ENCODE measurements at regions not wholly inside any gene's neighbourhood (a gene's known extent, or its start where the extent isn't known, plus 50 kb on each side); places are given as distances from the start of the nearest gene placed in this dataset.

- no peaks in the 10 kb centered on the region for H3K27me3 ChIP-seq (replicated peaks; ENCODE audit: insufficient read depth, low read length)
- no peak overlapping the region for H3K9ac ChIP-seq (ENCODE audit: low read length)
- H3K9me3 ChIP-seq (replicated peaks; ENCODE audit: insufficient read depth, low read length) = no peaks in the 10 kb centered on the region
- H3K4me3 ChIP-seq (ENCODE audit: low read length) = no peak overlapping the region
- H3K27ac ChIP-seq (ENCODE audit: low read length) = no peak overlapping the region
- H3K9me2 ChIP-seq (replicated peaks; ENCODE audit: insufficient read depth, low read length) = no peaks in the 10 kb centered on the region
- no peaks in the 10 kb centered on the region for H3K79me2 ChIP-seq (ENCODE audit: low read length)
- H3K4me2 ChIP-seq (ENCODE audit: low read depth, low read length) = no peak overlapping the region
- TF ChIP-seq EZH2phosphoT487 (IDR thresholded peaks at IDR 0.05; ENCODE audit: low read length) = no peak
- no peak for TF ChIP-seq CTCF (IDR thresholded peaks at IDR 0.05; ENCODE audit: low read length)
- TF ChIP-seq EZH2 (optimal IDR thresholded peaks at IDR 0.05; ENCODE audit: low read depth, low read length) = no peak
- H2AFZ ChIP-seq (ENCODE audit: low read length) = no peak overlapping the region
- DNase-seq = no peak
- H4K20me1 ChIP-seq (ENCODE audit: insufficient read depth, low read length) = no peaks in the 10 kb centered on the region
- no peaks in the 10 kb centered on the region for H3F3A ChIP-seq (ENCODE audit: insufficient read depth, low read length)
- no peaks in the 10 kb centered on the region for H3K4me1 ChIP-seq (ENCODE audit: low read length)
- no peaks in the 10 kb centered on the region for H3K36me3 ChIP-seq (replicated peaks; ENCODE audit: insufficient read depth, low read length)
These were observed 584.3 kb upstream of the SMIM31 start for GRCh38 chr4:164169591-164169990.

- Histone ChIP-seq H3K36me3 (replicated peaks; ENCODE audit: insufficient read depth, low read length) (no peaks in the 10 kb centered on the region), H3K9me2 (replicated peaks; ENCODE audit: insufficient read depth, low read length) (no peaks in the 10 kb centered on the region), H3K4me3 (ENCODE audit: low read length) (no peak overlapping the region), H3K9ac (ENCODE audit: low read length) (no peak overlapping the region), H4K20me1 (ENCODE audit: insufficient read depth, low read length) (no peaks in the 10 kb centered on the region), H3K27ac (ENCODE audit: low read length) (no peak overlapping the region), H3K9me3 (replicated peaks; ENCODE audit: insufficient read depth, low read length) (no peaks in the 10 kb centered on the region), H2AFZ (ENCODE audit: low read length) (no peak overlapping the region), H3K4me2 (ENCODE audit: low read depth, low read length) (no peak overlapping the region), H3K27me3 (replicated peaks; ENCODE audit: insufficient read depth, low read length) (no peaks in the 10 kb centered on the region), H3K4me1 (ENCODE audit: low read length) (no peaks in the 10 kb centered on the region), H3F3A (ENCODE audit: insufficient read depth, low read length) (no peaks in the 10 kb centered on the region), H3K79me2 (ENCODE audit: low read length) (no peaks in the 10 kb centered on the region)
- TF ChIP-seq CTCF (IDR thresholded peaks at IDR 0.05; ENCODE audit: low read length) (no peak), EZH2phosphoT487 (IDR thresholded peaks at IDR 0.05; ENCODE audit: low read length) (no peak), EZH2 (optimal IDR thresholded peaks at IDR 0.05; ENCODE audit: low read depth, low read length) (no peak)
- no peak for DNase-seq
These were observed 576.8 kb upstream of the SMIM31 start for GRCh38 chr4:164177153-164177552.

GRCh38 chr4:164177753-164178152, 576.2 kb upstream of the SMIM31 start:
- Histone ChIP-seq H3K4me1 (ENCODE audit: low read length) (no peaks in the 10 kb centered on the region), H3K9ac (ENCODE audit: low read length) (no peak overlapping the region), H4K20me1 (ENCODE audit: insufficient read depth, low read length) (no peaks in the 10 kb centered on the region), H3K4me3 (ENCODE audit: low read length) (no peak overlapping the region), H3K4me2 (ENCODE audit: low read depth, low read length) (no peak overlapping the region), H3K36me3 (replicated peaks; ENCODE audit: insufficient read depth, low read length) (no peaks in the 10 kb centered on the region), H2AFZ (ENCODE audit: low read length) (no peak overlapping the region), H3K27me3 (replicated peaks; ENCODE audit: insufficient read depth, low read length) (no peaks in the 10 kb centered on the region), H3K27ac (ENCODE audit: low read length) (no peak overlapping the region), H3K79me2 (ENCODE audit: low read length) (no peaks in the 10 kb centered on the region), H3K9me2 (replicated peaks; ENCODE audit: insufficient read depth, low read length) (no peaks in the 10 kb centered on the region), H3K9me3 (replicated peaks; ENCODE audit: insufficient read depth, low read length) (no peaks in the 10 kb centered on the region), H3F3A (ENCODE audit: insufficient read depth, low read length) (no peaks in the 10 kb centered on the region)
- TF ChIP-seq EZH2phosphoT487 (IDR thresholded peaks at IDR 0.05; ENCODE audit: low read length) = no peak
- TF ChIP-seq CTCF (IDR thresholded peaks at IDR 0.05; ENCODE audit: low read length) = no peak
- no peak for TF ChIP-seq EZH2 (optimal IDR thresholded peaks at IDR 0.05; ENCODE audit: low read depth, low read length)
- no peak for DNase-seq
